ENCODE measurements at regions not wholly inside any gene's neighbourhood (a gene's known extent, or its start where the extent isn't known, plus 50 kb on each side); places are given as distances from the start of the nearest gene placed in this dataset.

DNA sequence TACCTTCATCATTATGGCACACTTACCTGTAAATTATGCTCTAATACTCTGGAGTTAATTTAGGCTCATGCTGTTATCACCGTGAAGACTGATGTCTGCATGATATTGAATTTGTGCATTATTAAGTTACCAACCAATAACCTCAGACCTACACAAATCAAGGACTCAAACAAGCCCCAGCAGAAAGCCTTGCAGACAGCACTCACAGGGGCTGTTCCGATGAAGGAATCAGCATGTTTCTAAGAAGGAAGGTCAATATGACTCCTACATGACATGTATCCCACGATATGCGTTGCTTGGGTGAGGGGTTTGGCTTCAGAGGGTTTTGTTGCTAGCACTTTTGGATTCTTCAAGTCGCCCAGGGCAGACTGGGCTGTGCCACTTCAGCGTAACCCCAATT is 1071.2 kb upstream of the SLC10A2 start:
- DNase-seq (ENCODE audit: low spot score in 2 of 2, unreplicated experiment in 2 of 2) = no peak

GRCh38 chr13:104132849-104133248 is 1066.6 kb upstream of the SLC10A2 start:
- no peaks in the 10 kb centered on the region for H3K36me3 Mint-ChIP-seq
- no peak for TF ChIP-seq CTCF (IDR thresholded peaks at IDR 0.05; ENCODE audit: unreplicated experiment)
- no peaks in the 10 kb centered on the region for H3K27me3 Mint-ChIP-seq (ENCODE audit: low read depth)
- DNase-seq (ENCODE audit: low spot score in 2 of 2, unreplicated experiment in 2 of 2) = no peak
- H3K4me3 Mint-ChIP-seq = no peak overlapping the region
- H3K27ac Mint-ChIP-seq = no peak overlapping the region
- peaks cover 17% of the 10 kb centered on the region for H3K4me1 Mint-ChIP-seq
- H3K9me3 Mint-ChIP-seq = peaks cover 4% of the 10 kb centered on the region

More for the DNA sequence above, 1071.2 kb upstream of the SLC10A2 start:
- H3K4me3 Mint-ChIP-seq = no peak overlapping the region
- H3K4me1 Mint-ChIP-seq = peaks cover 17% of the 10 kb centered on the region
- no peak overlapping the region for H3K27ac Mint-ChIP-seq
- H3K36me3 Mint-ChIP-seq = no peaks in the 10 kb centered on the region
- H3K9me3 Mint-ChIP-seq = peaks cover 4% of the 10 kb centered on the region
- H3K27me3 Mint-ChIP-seq (ENCODE audit: low read depth) = no peaks in the 10 kb centered on the region
- TF ChIP-seq CTCF (IDR thresholded peaks at IDR 0.05; ENCODE audit: unreplicated experiment) = no peak

DNA sequence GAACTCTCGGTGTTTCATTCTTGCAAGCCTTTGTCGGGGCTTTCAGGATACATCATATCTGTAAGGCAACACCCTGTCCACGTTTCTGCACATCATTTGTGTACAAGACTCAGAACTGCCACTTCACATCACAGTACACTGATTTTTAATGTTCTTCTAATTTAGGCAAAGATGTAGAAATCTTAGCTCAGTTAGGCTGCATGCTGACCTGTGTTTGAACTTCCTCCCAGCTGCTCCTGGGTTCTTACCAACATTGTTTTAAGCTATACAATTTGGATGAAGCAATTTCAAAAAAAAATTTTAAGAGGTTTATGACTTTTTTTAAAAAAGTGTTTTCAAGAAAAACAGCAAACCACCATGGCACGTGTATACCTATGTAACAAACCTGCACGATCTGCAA is 1047.9 kb upstream of the SLC10A2 start:
- Mint-ChIP-seq H3K4me3 (peak overlapping the region; percentile 13), H3K4me1 (peaks cover 21% of the 10 kb centered on the region), H3K27ac (peak overlapping the region; percentile 90), H3K27me3 (ENCODE audit: low read depth) (no peaks in the 10 kb centered on the region), H3K9me3 (peaks cover 8% of the 10 kb centered on the region), H3K36me3 (peaks cover 12% of the 10 kb centered on the region)
- TF ChIP-seq CTCF (IDR thresholded peaks at IDR 0.05; ENCODE audit: unreplicated experiment) = no peak
- no peak for DNase-seq (ENCODE audit: low spot score in 2 of 2, unreplicated experiment in 2 of 2)

- no peaks in the 10 kb centered on the region for H3K27me3 Mint-ChIP-seq (ENCODE audit: low read depth)
- peaks cover 18% of the 10 kb centered on the region for H3K9me3 Mint-ChIP-seq
- peaks cover 33% of the 10 kb centered on the region for H3K4me1 Mint-ChIP-seq
- no peak overlapping the region for H3K4me3 Mint-ChIP-seq
- peaks cover 17% of the 10 kb centered on the region for H3K36me3 Mint-ChIP-seq
- TF ChIP-seq CTCF (IDR thresholded peaks at IDR 0.05; ENCODE audit: unreplicated experiment) = no peak
- no peak for DNase-seq (ENCODE audit: low spot score in 2 of 2, unreplicated experiment in 2 of 2)
- no peak overlapping the region for H3K27ac Mint-ChIP-seq
These were observed 1044.8 kb upstream of the SLC10A2 start for GRCh38 chr13:104111031-104111430.

GRCh38 chr13:104106705-104107393 is 1040.6 kb upstream of the SLC10A2 start:
- DNase-seq (ENCODE audit: low spot score in 2 of 2, unreplicated experiment in 2 of 2) = no peak
- Mint-ChIP-seq H3K36me3 (peaks cover 17% of the 10 kb centered on the region), H3K4me3 (no peak overlapping the region), H3K27ac (peak overlapping the region; percentile 95), H3K27me3 (ENCODE audit: low read depth) (no peaks in the 10 kb centered on the region), H3K9me3 (peaks cover 22% of the 10 kb centered on the region), H3K4me1 (peaks cover 30% of the 10 kb centered on the region)
- TF ChIP-seq CTCF (IDR thresholded peaks at IDR 0.05; ENCODE audit: unreplicated experiment) = no peak
